GM20431 (cell line): ENCODE measurements at regions not wholly inside any gene's neighbourhood (a gene's known extent, or its start where the extent isn't known, plus 50 kb on each side); places are given as distances from the start of the nearest gene placed in this dataset.
"Not testable (repeated sequence)": the region's sequence is repeated elsewhere in the genome, so short reads cannot be mapped to it uniquely, and the experiment has no call there.

Source experiments
- in situ Hi-C: fragments of 300-500 bp; cut with MseI, MboI; formaldehyde crosslinking; loops from one replicate; pipeline ENCODE4 v1.15.0; 2020; ENCODE audit warnings: low sequenced_read_pairs; ENCODE audit not compliant: unreplicated experiment

DNA sequence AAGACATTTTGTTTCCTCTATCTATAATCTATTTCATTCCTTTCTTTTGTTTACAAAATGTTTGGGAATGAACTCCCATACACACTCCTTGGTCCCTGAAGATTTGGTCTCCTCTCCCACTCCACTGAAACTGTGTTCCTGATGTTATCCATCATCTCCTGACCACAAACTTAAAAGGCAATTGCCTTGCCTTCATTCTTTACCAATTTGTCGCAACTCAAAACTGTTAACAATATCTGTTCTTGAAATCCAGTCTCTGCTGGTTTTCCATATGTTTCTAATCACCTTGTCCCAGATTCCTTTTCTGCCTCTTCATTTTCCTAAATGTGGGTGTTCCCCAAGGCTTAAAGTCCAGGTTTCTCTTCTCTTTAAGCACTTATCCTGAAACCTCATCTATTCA is 262.2 kb upstream of the TTC29 start:
- in situ Hi-C loops, result no loop called here

DNA sequence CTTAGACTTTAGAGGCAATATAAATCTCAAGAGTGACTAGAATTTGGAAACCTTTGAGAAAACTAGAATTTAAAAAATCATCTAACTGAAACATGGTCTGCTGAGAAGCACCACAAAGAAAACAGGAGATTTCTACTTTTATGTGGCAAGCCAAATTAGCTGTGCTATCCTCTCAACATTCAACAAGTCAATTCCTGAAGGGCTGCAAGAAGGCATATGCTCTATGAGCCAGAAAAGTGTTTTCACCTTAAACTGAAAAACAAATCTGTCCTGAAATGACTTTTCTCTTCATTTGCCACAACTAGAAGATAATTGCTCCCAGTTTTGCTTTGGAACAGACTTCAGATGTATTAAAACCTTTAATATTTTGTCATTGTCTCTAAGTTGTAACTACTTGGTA is 263.2 kb upstream of the EDNRA start:
- in situ Hi-C loops, result no loop called here

DNA sequence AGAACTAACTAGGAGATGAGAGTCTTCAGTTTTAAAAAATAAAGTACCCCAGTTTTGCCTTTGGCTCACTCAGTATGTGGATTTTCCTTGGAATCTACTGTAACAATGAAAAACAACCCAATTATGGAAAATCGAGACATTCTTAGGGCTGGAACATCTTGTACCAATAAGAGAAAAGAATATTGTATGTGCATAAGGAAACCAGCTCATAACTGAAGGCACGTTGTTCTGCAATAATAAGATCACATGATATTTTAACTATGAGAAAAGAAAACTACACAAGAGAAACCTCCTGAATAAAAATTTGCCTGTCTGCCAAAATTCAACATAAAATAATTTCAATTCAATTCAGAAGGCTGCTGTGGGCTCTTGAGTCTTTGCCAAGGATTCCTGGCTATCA is 261.8 kb upstream of the EDNRA start:
- in situ Hi-C loops, result no loop called here

DNA sequence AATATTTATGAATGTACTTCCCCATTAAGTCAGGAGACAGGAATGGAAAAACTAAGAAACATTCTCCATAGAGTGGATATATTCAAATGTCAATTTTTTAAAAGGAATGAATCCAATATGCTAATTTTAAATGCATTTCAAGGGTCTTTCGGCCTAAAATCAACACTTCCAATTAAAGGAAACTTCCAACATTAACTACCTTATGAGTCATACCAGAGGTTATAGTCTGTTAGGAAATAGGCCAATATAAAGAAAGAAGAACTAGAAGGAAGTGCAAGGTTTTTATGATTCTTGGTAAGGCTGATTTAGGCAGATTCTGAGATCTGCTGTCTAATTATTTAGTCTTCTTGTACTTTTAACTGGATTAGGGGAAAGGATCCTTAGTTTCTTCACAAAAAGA is 260.1 kb upstream of the EDNRA start:
- in situ Hi-C loops, result no loop called here

DNA sequence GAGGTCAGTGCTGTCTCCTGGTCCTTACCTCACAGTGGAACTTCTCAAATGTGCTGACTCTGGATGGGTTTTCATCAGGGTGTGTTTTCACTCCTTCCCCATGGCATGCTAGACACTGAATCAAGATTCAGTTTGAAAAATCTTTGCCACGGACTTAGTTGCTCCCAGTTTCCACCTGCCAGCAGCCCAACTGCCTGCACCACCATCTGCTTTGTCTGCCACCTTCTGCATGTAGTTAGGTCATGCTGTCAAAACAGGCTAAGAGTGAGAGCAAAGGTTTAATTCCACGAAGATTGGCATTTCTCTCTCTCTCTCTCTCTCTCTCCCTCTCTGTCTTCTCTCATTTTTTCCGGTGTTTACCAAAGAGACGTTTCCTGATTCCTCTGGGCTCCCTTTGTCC is 258.0 kb upstream of the EDNRA start:
- in situ Hi-C loops, result no loop called here

DNA sequence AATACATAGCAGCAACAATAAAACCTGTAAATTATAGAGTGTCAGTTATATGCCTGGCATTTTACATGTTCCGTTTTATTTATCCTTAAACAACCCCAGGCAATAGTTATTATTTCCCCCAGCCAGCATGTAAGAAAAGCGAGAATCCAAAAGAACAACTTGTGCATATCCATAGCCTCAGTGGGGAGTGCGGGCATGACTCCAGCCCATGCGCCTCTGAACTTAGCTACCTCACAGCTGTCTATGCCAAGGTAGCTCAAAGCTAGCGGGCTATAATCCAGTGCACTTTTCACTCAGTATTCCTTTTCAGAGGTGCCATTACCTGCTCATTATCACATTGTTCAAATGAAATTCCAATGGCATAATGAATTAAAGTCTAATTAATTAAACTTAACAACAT is 257.3 kb upstream of the EDNRA start:
- in situ Hi-C loops, result no loop called here

DNA sequence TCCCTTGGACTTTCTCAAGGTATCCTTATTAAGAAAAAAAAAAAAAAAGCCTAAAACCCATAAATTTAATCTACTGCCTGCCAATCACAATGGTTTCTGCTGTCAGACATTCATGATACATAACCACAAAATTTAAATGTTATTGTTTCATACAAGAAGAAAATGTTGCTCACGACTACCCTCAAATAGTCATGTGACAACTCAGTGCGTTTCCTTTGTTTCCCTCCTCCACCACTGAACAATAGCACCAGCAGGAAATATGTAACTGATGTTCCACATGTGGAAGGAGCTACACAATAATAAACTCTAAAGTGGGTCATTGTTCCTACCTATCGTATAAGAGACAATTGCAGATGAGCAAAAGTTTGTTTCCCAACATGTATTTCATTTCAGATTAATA is 244.1 kb upstream of the EDNRA start:
- in situ Hi-C loops, result no loop called here

GRCh38 chr4:147244786-147245185 is 236.1 kb upstream of the EDNRA start:
- in situ Hi-C loops, result no loop called here

DNA sequence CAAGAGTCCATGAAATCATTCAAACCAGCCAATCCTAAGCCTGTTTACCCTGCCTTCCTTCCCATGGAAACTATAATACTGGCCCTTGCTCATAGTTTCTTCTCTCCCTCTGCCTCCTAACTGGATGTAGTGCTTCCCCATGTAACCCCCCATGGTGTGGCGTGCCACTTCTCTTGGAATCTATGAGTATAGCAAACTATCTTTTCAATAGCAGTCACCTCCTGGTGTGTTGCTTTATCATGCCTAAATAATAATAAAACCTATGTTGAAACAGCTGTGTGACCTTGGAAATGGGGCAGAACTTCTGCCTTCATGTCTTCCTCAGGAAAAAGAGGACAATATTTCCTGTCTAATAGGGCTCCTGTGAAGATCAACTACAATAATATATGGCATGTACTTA is 234.8 kb upstream of the EDNRA start:
- in situ Hi-C loops, result no loop called here

GRCh38 chr4:147246528-147246927 is 234.4 kb upstream of the EDNRA start:
- in situ Hi-C loops, result not testable (repeated sequence)

DNA sequence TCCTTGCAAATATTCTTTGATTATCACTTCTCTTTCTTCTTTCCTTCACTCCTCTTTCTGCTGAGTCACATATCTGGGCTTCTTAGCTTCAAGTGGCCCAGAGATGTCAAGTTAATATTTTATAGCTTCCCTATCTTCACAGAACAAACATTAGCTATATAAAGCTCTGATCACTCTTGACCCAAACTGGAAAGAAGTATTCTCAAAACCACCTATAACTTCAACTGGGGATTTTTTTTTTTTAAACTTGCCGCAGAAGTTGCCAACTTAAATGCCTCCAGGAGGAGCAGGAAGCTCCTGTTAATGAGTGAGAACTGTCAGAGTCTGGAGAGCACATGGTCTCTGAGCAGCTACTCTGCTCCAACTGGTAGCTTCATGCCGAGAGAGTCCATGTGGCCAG is 233.3 kb upstream of the EDNRA start:
- in situ Hi-C loops, result no loop called here

GRCh38 chr4:147250062-147250461 is 230.8 kb upstream of the EDNRA start:
- in situ Hi-C loops, result no loop called here

GRCh38 chr4:147255268-147255667 is 225.6 kb upstream of the EDNRA start:
- in situ Hi-C loops, result not testable (repeated sequence)

- in situ Hi-C loops, result not testable (repeated sequence)
Measured at GRCh38 chr4:147259271-147259670, 221.6 kb upstream of the EDNRA start.

DNA sequence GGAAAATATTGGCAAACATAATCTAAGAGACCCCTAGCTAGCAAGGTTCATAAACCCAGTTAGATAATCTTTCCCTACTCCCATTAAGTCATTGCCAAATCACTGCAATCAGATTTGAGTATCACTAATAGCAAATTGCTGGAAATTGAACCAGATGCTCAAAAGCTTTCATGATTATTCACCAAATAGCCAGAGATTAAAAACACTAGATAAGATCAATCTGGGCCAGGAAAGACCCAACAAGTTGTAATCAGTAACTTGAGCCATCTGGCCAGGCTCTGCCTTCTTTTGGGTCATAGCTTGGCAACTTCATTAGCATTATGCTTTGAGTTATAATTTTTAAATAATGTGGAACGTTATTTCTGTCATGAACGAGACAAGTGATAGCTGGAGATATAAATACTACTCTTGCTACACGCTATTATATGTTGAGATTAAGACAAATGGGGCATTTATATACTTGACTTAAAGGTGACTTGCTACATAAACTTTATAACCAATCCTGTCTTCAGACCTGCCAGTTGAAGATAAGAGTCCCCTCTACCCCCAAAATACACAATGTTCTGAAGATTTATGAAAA is 196.6 kb upstream of the EDNRA start:
- in situ Hi-C loops, result no loop called here

DNA sequence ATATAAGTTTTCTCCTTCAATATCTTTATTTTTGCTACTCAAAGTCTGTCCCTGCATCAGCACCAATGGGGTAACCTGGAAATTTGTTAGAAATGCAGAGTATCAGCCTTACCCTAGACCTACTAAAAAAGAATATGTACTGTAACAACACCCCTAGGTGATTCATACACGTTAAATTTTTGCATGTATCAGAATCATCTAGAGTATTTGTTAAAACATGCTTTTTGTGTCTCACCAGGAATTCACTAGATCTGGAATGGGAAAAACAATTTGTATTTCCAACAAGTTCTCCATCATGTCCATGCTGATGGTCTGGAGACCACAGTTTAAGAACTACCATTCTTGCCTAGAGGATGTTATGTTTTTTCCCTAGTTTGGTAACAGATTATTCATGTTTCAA is 196.0 kb upstream of the EDNRA start:
- in situ Hi-C loops, result no loop called here

DNA sequence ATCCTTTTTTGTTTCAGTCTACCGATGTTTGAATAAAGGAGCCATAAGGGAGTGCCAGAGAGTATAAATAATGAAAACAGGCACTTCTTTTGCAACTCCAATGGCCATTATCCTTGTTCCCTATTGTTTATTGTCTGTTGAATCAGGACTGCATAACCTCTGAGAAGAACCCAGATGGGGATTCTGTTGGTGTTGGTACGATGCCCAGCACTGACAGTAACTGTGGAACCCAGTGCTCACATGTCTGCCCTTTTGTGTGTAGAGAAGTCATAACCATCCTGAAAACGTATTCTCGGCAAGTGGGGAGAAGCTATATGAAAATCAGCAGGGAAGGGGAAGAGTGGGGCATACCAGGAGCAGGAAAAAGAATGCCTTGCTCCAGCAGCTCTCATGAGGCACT is 195.1 kb upstream of the EDNRA start:
- in situ Hi-C loops, result no loop called here

DNA sequence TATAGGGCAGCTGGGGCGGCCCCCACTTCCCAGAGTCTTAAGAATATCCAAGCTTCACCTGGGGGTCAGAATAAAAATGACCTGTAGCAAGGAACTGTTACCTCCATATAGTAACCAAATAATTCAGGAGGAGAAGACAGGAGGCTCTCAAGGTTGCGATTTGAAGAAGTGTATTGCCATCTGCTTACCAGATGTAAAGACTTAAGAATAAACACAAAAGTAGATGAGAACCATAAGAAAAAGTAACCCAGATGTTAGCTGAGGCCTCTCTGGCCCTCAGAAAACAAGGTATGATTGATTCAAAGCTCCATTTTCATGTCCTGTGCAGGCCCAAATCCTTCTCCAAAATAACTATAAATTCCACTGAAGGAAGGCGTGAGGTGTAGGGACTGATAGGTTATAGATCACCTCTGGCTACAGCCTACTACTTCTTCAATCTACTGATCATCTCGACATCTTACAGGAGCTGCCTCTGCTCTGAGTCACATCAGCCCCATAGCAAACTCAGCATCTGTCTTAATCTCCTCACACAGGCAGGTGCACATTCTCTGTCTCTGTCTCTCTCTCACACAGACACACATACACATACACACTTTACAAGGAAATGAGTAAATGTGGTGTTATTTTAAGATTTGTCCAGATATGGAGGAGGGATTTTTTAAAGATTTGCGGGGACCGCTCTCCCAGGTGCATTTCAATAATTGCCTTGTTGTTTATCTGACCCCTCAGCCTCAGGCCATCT is 193.9 kb upstream of the EDNRA start:
- in situ Hi-C loops, result no loop called here

GRCh38 chr4:147287588-147287890 is 193.4 kb upstream of the EDNRA start:
- in situ Hi-C loops, result no loop called here

GRCh38 chr4:147288512-147288911 is 192.4 kb upstream of the EDNRA start:
- in situ Hi-C loops, result no loop called here

DNA sequence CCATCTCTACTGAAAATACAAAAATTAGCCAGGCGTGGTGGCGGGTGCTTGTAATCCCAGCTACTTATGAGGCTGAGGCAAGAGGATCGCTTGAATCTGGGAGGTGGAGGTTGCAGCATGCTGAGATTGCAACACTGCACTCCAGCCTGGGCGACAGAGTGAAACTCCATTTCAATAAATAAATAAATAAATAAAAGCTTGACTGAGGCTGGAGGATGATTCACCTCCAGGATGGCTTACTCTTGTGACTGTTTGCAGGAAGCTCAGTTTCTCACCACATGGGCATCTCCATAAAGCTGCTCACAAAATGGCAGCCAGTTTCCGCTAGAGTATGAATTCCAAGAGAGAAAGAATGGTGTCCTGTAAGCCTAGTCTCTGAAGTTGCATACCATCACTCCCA is 191.7 kb upstream of the EDNRA start:
- in situ Hi-C loops, result no loop called here

DNA sequence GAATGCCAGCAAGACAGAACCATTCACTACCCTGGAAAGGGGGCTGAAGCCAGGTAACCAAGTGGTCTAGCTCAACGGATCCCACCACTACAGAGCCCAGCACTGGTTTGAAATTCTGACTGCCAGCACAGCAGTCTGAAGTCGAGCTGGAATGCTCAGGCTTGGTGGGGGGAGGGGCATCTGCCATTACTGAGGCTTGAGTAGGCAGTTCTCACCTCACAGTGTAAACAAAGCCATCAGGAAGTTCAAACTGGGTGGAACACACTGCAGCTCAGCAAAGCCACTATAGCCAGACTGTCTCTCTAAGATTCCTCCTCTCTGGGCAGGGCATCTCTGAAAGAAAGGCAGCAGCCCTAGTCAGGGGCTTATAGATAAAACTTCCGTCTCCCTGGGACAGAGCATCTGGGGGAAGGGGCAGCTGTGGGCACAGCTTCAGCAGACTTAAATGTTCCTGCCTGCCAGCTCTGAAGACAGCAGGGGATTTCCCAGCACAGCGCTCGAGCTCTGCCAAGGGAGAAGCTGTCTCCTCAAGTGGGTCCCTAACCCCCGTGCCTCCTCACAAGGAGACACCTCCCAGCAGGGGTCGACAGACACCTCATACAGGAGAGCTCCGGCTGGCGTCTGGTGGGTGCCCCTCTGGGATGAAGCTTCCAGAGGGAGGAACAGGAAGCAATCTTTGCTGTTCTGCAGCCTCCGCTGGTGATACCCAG is 188.1 kb upstream of the EDNRA start:
- in situ Hi-C loops, result not testable (repeated sequence)
